HG03558 (cell line): ENCODE measurements at regions not wholly inside any gene's neighbourhood (a gene's known extent, or its start where the extent isn't known, plus 50 kb on each side); places are given as distances from the start of the nearest gene placed in this dataset.

ENCODE experiments used
- ATAC-seq: cut with Tn5 transposase; IDR thresholded peaks from one replicate; pipeline ENCODE4 v1.9.1; 2021; ENCODE audit warnings: moderate number of reproducible peaks; ENCODE audit not compliant: unreplicated experiment; ENCODE audit errors: extremely low read depth

GRCh38 chrX:65034668-65035445 is 58.6 kb upstream of the ZC4H2 start, which contains the start of gene ZC3H12B:
ZC3H12B (plus strand) TSS chrX:65034826.
- ATAC-seq = peak; percentile 88

GRCh38 chrX:65034292-65034667 is 58.0 kb upstream of the ZC4H2 start:
- no peak for ATAC-seq
